ENCODE measurements at regions not wholly inside any gene's neighbourhood (a gene's known extent, or its start where the extent isn't known, plus 50 kb on each side); places are given as distances from the start of the nearest gene placed in this dataset.
"Not testable (repeated sequence)": the region's sequence is repeated elsewhere in the genome, so short reads cannot be mapped to it uniquely, and the experiment has no call there.

GRCh38 chr4:49147143-49147542 lies 161.1 kb downstream of the CWH43 start:
- not testable (repeated sequence) for H3K27ac Mint-ChIP-seq; H3K4me1 Mint-ChIP-seq (ENCODE audit: low read depth); H3K27me3 Mint-ChIP-seq; H3K4me3 Mint-ChIP-seq
- Mint-ChIP-seq H3K36me3 (ENCODE audit: low read depth) (peaks cover 57% of the 10 kb centered on the region), H3K9me3 (peaks cover 44% of the 10 kb centered on the region)

GRCh38 chr4:49147596-49147995 lies 161.5 kb downstream of the CWH43 start:
- not testable (repeated sequence) for H3K27ac Mint-ChIP-seq; H3K4me3 Mint-ChIP-seq; H3K4me1 Mint-ChIP-seq (ENCODE audit: low read depth); H3K27me3 Mint-ChIP-seq
- H3K9me3 Mint-ChIP-seq: peaks cover 44% of the 10 kb centered on the region
- H3K36me3 Mint-ChIP-seq (ENCODE audit: low read depth): peaks cover 57% of the 10 kb centered on the region

- not testable (repeated sequence) for H3K4me1 Mint-ChIP-seq (ENCODE audit: low read depth); H3K4me3 Mint-ChIP-seq; H3K27me3 Mint-ChIP-seq
- peak overlapping the region; percentile 0 for H3K27ac Mint-ChIP-seq
- H3K36me3 Mint-ChIP-seq (ENCODE audit: low read depth): peaks cover 64% of the 10 kb centered on the region
- H3K9me3 Mint-ChIP-seq: peaks cover 51% of the 10 kb centered on the region
These were observed 163.2 kb downstream of the CWH43 start for GRCh38 chr4:49149006-49149975.

- not testable (repeated sequence) for H3K4me1 Mint-ChIP-seq (ENCODE audit: low read depth); H3K4me3 Mint-ChIP-seq; H3K27me3 Mint-ChIP-seq
- peaks cover 56% of the 10 kb centered on the region for H3K9me3 Mint-ChIP-seq
- H3K27ac Mint-ChIP-seq: peak overlapping the region; percentile 3
- H3K36me3 Mint-ChIP-seq (ENCODE audit: low read depth): peaks cover 68% of the 10 kb centered on the region
These were observed 164.4 kb downstream of the CWH43 start for GRCh38 chr4:49150351-49151083.

GRCh38 chr4:49153011-49153410 lies 166.9 kb downstream of the CWH43 start:
- not testable (repeated sequence) for H3K4me3 Mint-ChIP-seq; H3K27me3 Mint-ChIP-seq; H3K27ac Mint-ChIP-seq; H3K4me1 Mint-ChIP-seq (ENCODE audit: low read depth)
- H3K36me3 Mint-ChIP-seq (ENCODE audit: low read depth): peaks cover 66% of the 10 kb centered on the region
- H3K9me3 Mint-ChIP-seq: peaks cover 61% of the 10 kb centered on the region

- not testable (repeated sequence) for H3K27me3 Mint-ChIP-seq; H3K4me3 Mint-ChIP-seq; H3K4me1 Mint-ChIP-seq (ENCODE audit: low read depth)
- peaks cover 58% of the 10 kb centered on the region for H3K9me3 Mint-ChIP-seq
- peak overlapping the region; percentile 0 for H3K27ac Mint-ChIP-seq
- peaks cover 58% of the 10 kb centered on the region for H3K36me3 Mint-ChIP-seq (ENCODE audit: low read depth)
These were observed 168.4 kb downstream of the CWH43 start for GRCh38 chr4:49154308-49155103.

- H3K9me3 Mint-ChIP-seq: peaks cover 53% of the 10 kb centered on the region
These were observed 169.2 kb downstream of the CWH43 start for GRCh38 chr4:49155270-49155669.

GRCh38 chr4:49156309-49156708 lies 170.2 kb downstream of the CWH43 start:
- H3K36me3 Mint-ChIP-seq (ENCODE audit: low read depth): peaks cover 44% of the 10 kb centered on the region
- not testable (repeated sequence) for H3K27me3 Mint-ChIP-seq; H3K27ac Mint-ChIP-seq; H3K4me3 Mint-ChIP-seq; H3K4me1 Mint-ChIP-seq (ENCODE audit: low read depth)
- H3K9me3 Mint-ChIP-seq: peaks cover 45% of the 10 kb centered on the region

More at GRCh38 chr4:49155270-49155669, 169.2 kb downstream of the CWH43 start:
- peaks cover 52% of the 10 kb centered on the region for H3K36me3 Mint-ChIP-seq (ENCODE audit: low read depth)
- H3K4me3 Mint-ChIP-seq; H3K27ac Mint-ChIP-seq; H3K4me1 Mint-ChIP-seq (ENCODE audit: low read depth); H3K27me3 Mint-ChIP-seq: not testable (repeated sequence)

- peaks cover 45% of the 10 kb centered on the region for H3K9me3 Mint-ChIP-seq
- H3K27me3 Mint-ChIP-seq: not testable (repeated sequence)
These were observed 171.6 kb downstream of the CWH43 start for GRCh38 chr4:49157630-49158029.

GRCh38 chr4:49161111-49161541 lies 175.1 kb downstream of the CWH43 start:
- not testable (repeated sequence) for H3K4me3 Mint-ChIP-seq; H3K36me3 Mint-ChIP-seq (ENCODE audit: low read depth); H3K4me1 Mint-ChIP-seq (ENCODE audit: low read depth); H3K27me3 Mint-ChIP-seq; H3K27ac Mint-ChIP-seq
- H3K9me3 Mint-ChIP-seq: peaks cover 15% of the 10 kb centered on the region

More at GRCh38 chr4:49157630-49158029, 171.6 kb downstream of the CWH43 start:
- peaks cover 44% of the 10 kb centered on the region for H3K36me3 Mint-ChIP-seq (ENCODE audit: low read depth)
- H3K4me3 Mint-ChIP-seq; H3K27ac Mint-ChIP-seq; H3K4me1 Mint-ChIP-seq (ENCODE audit: low read depth): not testable (repeated sequence)

- H3K36me3 Mint-ChIP-seq (ENCODE audit: low read depth); H3K27me3 Mint-ChIP-seq; H3K9me3 Mint-ChIP-seq; H3K4me3 Mint-ChIP-seq; H3K27ac Mint-ChIP-seq; H3K4me1 Mint-ChIP-seq (ENCODE audit: low read depth): not testable (repeated sequence)
These were observed 178.8 kb downstream of the CWH43 start for GRCh38 chr4:49164916-49165315.

- not testable (repeated sequence) for H3K4me3 Mint-ChIP-seq; H3K27me3 Mint-ChIP-seq; H3K36me3 Mint-ChIP-seq (ENCODE audit: low read depth); H3K4me1 Mint-ChIP-seq (ENCODE audit: low read depth); H3K27ac Mint-ChIP-seq; H3K9me3 Mint-ChIP-seq
These were observed 191.8 kb downstream of the CWH43 start for GRCh38 chr4:49177847-49178246.

- H3K36me3 Mint-ChIP-seq (ENCODE audit: low read depth); H3K27ac Mint-ChIP-seq; H3K4me3 Mint-ChIP-seq; H3K9me3 Mint-ChIP-seq; H3K4me1 Mint-ChIP-seq (ENCODE audit: low read depth); H3K27me3 Mint-ChIP-seq: not testable (repeated sequence)
These were observed 195.0 kb downstream of the CWH43 start for GRCh38 chr4:49181088-49181487.

- H3K4me3 Mint-ChIP-seq; H3K4me1 Mint-ChIP-seq (ENCODE audit: low read depth); H3K27ac Mint-ChIP-seq; H3K27me3 Mint-ChIP-seq; H3K36me3 Mint-ChIP-seq (ENCODE audit: low read depth): not testable (repeated sequence)
- peaks cover 18% of the 10 kb centered on the region for H3K9me3 Mint-ChIP-seq
These were observed 225.5 kb downstream of the CWH43 start for GRCh38 chr4:49211396-49212194.

Data from stimulated activated naive CD8-positive, alpha-beta T cell treated with anti-CD3 and anti-CD28 coated beads, Interleukin-15, Interleukin-2, amounts not matched to agents 100 ng/mL and 50 ng/mL, for 24 hours (primary cell).